WTC11 (cell line): ENCODE measurements at regions not wholly inside any gene's neighbourhood (a gene's known extent, or its start where the extent isn't known, plus 50 kb on each side); places are given as distances from the start of the nearest gene placed in this dataset.

Source experiments
- ATAC-seq: fragments of 200-7000 bp; cut with Tn5 transposase; 2 replicates; pipeline ENCODE4 v1.10.0; 2021; ENCODE audit warnings: mild to moderate bottlenecking, moderate library complexity
- CTCF ChIA-PET: fragments of 300-600 bp; sonication (Branson Sonifier 250); formaldehyde crosslinking; loops from one replicate; lab custom pipeline; 2021; ENCODE audit warnings: antibody characterized with exemption; lab: Charles Lee
- POLR2A ChIA-PET: fragments of 350-600 bp; sonication (Branson Sonifier 250); formaldehyde crosslinking; loops from one replicate; lab custom pipeline; 2021; ENCODE audit warnings: antibody characterized with exemption; lab: Charles Lee
- DNase-seq: peaks from one replicate; pipeline ENCODE4 v3.0.0; 2021; ENCODE audit warnings: low spot score
- H3K27ac Mint-ChIP-seq: 2 replicates; pipeline ENCODE4 v1.8.0; 2021; ENCODE audit warnings: mixed read lengths
- H3K27me3 Mint-ChIP-seq: 2 replicates; pipeline ENCODE4 v1.8.0; 2021; ENCODE audit warnings: low read depth, mild to moderate bottlenecking, moderate library complexity, mixed read lengths
- H3K36me3 Mint-ChIP-seq: 2 replicates; pipeline ENCODE4 v1.8.0; 2021; ENCODE audit warnings: mixed read lengths
- H3K4me1 Mint-ChIP-seq: 2 replicates; pipeline ENCODE4 v1.8.0; 2022; ENCODE audit warnings: mixed read lengths
- H3K4me3 Mint-ChIP-seq: 2 replicates; pipeline ENCODE4 v1.8.0; 2021; ENCODE audit warnings: mild to moderate bottlenecking, moderate library complexity, mixed read lengths
- H3K9me3 Mint-ChIP-seq: 2 replicates; pipeline ENCODE4 v1.8.0; 2021; ENCODE audit warnings: mixed read lengths
- AR ChIP-seq: fragments of 250-450 bp; sonication (Bioruptor Pico); IDR thresholded peaks from 2 replicates; pipeline ENCODE4 v1.9.0; 2021; ENCODE audit warnings: mild to moderate bottlenecking
- ATF1 ChIP-seq: sonication (generic); formaldehyde crosslinking; IDR thresholded peaks from 2 replicates; pipeline ENCODE4 v1.8.1; 2023; ENCODE audit warnings: mild to moderate bottlenecking, moderate library complexity, missing genetic modification reagents
- E2F4 ChIP-seq: sonication (generic); formaldehyde crosslinking; IDR thresholded peaks from 2 replicates; pipeline ENCODE4 v1.8.1; 2022; ENCODE audit warnings: low read depth, mild to moderate bottlenecking, moderate library complexity, missing genetic modification reagents, borderline replicate concordance
- EMX1 ChIP-seq: fragments of 250-450 bp; sonication (Bioruptor Pico); IDR thresholded peaks from 2 replicates; pipeline ENCODE4 v1.8.0; 2021; ENCODE audit warnings: mild to moderate bottlenecking
- ERG ChIP-seq: fragments of 250-450 bp; sonication (Bioruptor Pico); IDR thresholded peaks from 2 replicates; pipeline ENCODE4 v1.8.0; 2021; ENCODE audit warnings: mild to moderate bottlenecking
- ETV6 ChIP-seq: sonication (generic); formaldehyde crosslinking; IDR thresholded peaks from 2 replicates; pipeline ENCODE4 v1.8.1; 2022; ENCODE audit warnings: mild to moderate bottlenecking, missing genetic modification reagents
- GRHL2 ChIP-seq: fragments of 250-450 bp; sonication (Bioruptor Pico); IDR thresholded peaks from 2 replicates; pipeline ENCODE4 v1.8.0; 2022; ENCODE audit warnings: mild to moderate bottlenecking, moderate library complexity; ENCODE audit not compliant: insufficient replicate concordance, severe bottlenecking
- JAZF1 ChIP-seq: fragments of 250-450 bp; sonication (Bioruptor Pico); IDR thresholded peaks from 2 replicates; pipeline ENCODE4 v1.9.0; 2021; ENCODE audit warnings: moderate library complexity, mild to moderate bottlenecking, inconsistent platforms
- KAT7 ChIP-seq: sonication (generic); formaldehyde crosslinking; IDR thresholded peaks from 2 replicates; pipeline ENCODE4 v1.8.1; 2023; ENCODE audit warnings: missing genetic modification reagents, mild to moderate bottlenecking, borderline replicate concordance
- MXD4 ChIP-seq: fragments of 250-450 bp; sonication (Bioruptor Pico); IDR thresholded peaks from 2 replicates; pipeline ENCODE4 v1.8.0; 2021; ENCODE audit warnings: mild to moderate bottlenecking, moderate library complexity, borderline replicate concordance
- NFYB ChIP-seq: sonication (generic); formaldehyde crosslinking; conservative IDR thresholded peaks from 2 replicates; pipeline ENCODE4 v1.8.0; 2022; ENCODE audit warnings: low read depth, missing genetic modification reagents
- TCF7 ChIP-seq: sonication (generic); formaldehyde crosslinking; IDR thresholded peaks from 2 replicates; pipeline ENCODE4 v1.8.0; 2022; ENCODE audit warnings: mild to moderate bottlenecking, low read depth, missing genetic modification reagents, moderate library complexity
- TEAD4 ChIP-seq: sonication (generic); formaldehyde crosslinking; IDR thresholded peaks from 2 replicates; pipeline ENCODE4 v1.8.0; 2022; ENCODE audit warnings: mild to moderate bottlenecking, missing genetic modification reagents
- ZBTB21 ChIP-seq: sonication (generic); formaldehyde crosslinking; IDR thresholded peaks from 2 replicates; pipeline ENCODE4 v1.8.1; 2023; ENCODE audit warnings: mild to moderate bottlenecking, missing genetic modification reagents, borderline replicate concordance
- ZNF416 ChIP-seq: fragments of 250-450 bp; sonication (Bioruptor Pico); IDR thresholded peaks from 2 replicates; pipeline ENCODE4 v1.9.0; 2021; ENCODE audit warnings: mild to moderate bottlenecking, inconsistent platforms
- ZNF512 ChIP-seq: sonication (generic); formaldehyde crosslinking; IDR thresholded peaks from 2 replicates; pipeline ENCODE4 v1.8.1; 2022; ENCODE audit warnings: missing genetic modification reagents, borderline replicate concordance

- Mint-ChIP-seq H3K27ac (no peak overlapping the region), H3K4me3 (no peak overlapping the region), H3K4me1 (peaks cover 47% of the 10 kb centered on the region), H3K36me3 (no peaks in the 10 kb centered on the region), H3K27me3 (peaks cover 17% of the 10 kb centered on the region), H3K9me3 (peaks cover under 1% of the 10 kb centered on the region; the same call in 1 of the 2 replicates)
- POLR2A ChIA-PET = interaction anchor here (0.7 to 0.8 kb wide), 3 partner anchors 10 to 332 kb away, joined by 3 read pairs; no protein-coding TSS in a partner anchor
- no peak for DNase-seq
- ATAC-seq = peak; percentile 23; the same call in 1 of the 2 replicates
- TF ChIP-seq EMX1 (CRISPR knock-in tag) (no peak), TEAD4 (CRISPR knock-in tag) (no peak), TCF7 (no peak), MXD4 (CRISPR knock-in tag) (no peak), ETV6 (CRISPR knock-in tag) (no peak), ZNF416 (no peak), NFYB (no peak)
- CTCF ChIA-PET = interaction anchor here (0.6 to 2.1 kb wide), 7 partner anchors 9 to 353 kb away, joined by 3 to 10 read pairs (median 4); no protein-coding TSS in a partner anchor
Observed at GRCh38 chr1:10860682-10861081, 64.2 kb upstream of the CASZ1 start.

- Mint-ChIP-seq H3K9me3 (no peaks in the 10 kb centered on the region), H3K36me3 (no peaks in the 10 kb centered on the region), H3K27me3 (peaks cover 25% of the 10 kb centered on the region), H3K4me1 (peaks cover 56% of the 10 kb centered on the region), H3K4me3 (no peak overlapping the region), H3K27ac (no peak overlapping the region)
- ChIA-PET CTCF (interaction anchor here (0.7 to 2.1 kb wide), 4 partner anchors 47 to 355 kb away, joined by 3 to 9 read pairs (median 4); no protein-coding TSS in a partner anchor), POLR2A (interaction anchor here (0.6 kb wide), 1 partner anchor 32 kb away, joined by 3 read pairs; no protein-coding TSS in a partner anchor)
- DNase-seq = no peak
- no peak; the same call in 1 of the 2 replicates for ATAC-seq
- TF ChIP-seq E2F4 (no peak), ZNF512 (CRISPR knock-in tag) (no peak), GRHL2 (CRISPR knock-in tag) (no peak), KAT7 (CRISPR knock-in tag) (no peak)
Observed at GRCh38 chr1:10861822-10862221, 65.4 kb upstream of the CASZ1 start.

- Mint-ChIP-seq H3K4me1 (peaks cover 62% of the 10 kb centered on the region), H3K27ac (no peak overlapping the region), H3K36me3 (no peaks in the 10 kb centered on the region), H3K4me3 (no peak overlapping the region), H3K27me3 (peaks cover 31% of the 10 kb centered on the region), H3K9me3 (no peaks in the 10 kb centered on the region)
- DNase-seq (no peak), ATAC-seq (no peak)
- POLR2A ChIA-PET = interaction anchor here (0.7 kb wide), 1 partner anchor 91 kb away, joined by 3 read pairs; no protein-coding TSS in a partner anchor
- CTCF ChIA-PET = interaction anchor here (0.7 kb wide), 1 partner anchor 69 kb away, joined by 6 read pairs; no protein-coding TSS in a partner anchor
- no peak for TF ChIP-seq JAZF1
- TF ChIP-seq ZBTB21 (CRISPR knock-in tag) = no peak
- TF ChIP-seq ATF1 = no peak
- TF ChIP-seq ERG (CRISPR knock-in tag) = no peak
- no peak for TF ChIP-seq AR (CRISPR knock-in tag)
Observed at GRCh38 chr1:10862743-10863335, 66.4 kb upstream of the CASZ1 start.
